ENCODE measurements at regions not wholly inside any gene's neighbourhood (a gene's known extent, or its start where the extent isn't known, plus 50 kb on each side); places are given as distances from the start of the nearest gene placed in this dataset.

DNA sequence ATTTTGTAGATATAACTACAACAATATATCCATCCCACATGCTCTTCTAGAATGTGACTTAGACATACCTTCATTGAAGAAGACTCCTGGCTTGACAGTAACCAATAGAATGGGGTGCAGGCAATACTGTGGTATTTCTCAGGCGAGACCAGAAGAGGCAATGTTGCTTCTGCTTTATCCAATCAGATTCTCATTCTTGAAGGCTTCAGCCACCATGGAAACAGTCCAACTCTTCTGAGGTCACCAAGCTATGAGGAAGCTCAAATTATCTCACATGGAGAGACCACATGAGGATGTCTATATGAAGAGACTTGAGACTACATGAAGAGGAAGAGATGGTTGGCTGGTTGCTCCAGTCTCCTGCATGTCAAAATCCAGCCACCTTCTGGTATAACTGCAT, 469.9 kb downstream of the PCDH10 start:
- no peak for DNase-seq (ENCODE audit: low spot score)
- Histone ChIP-seq H3K4me3 (no peak overlapping the region), H3K27ac (no peak overlapping the region)
- TF ChIP-seq CTCF (IDR thresholded peaks at IDR 0.05): no peak

- no peak for TF ChIP-seq CTCF (IDR thresholded peaks at IDR 0.05)
- Histone ChIP-seq H3K4me3 (no peak overlapping the region), H3K27ac (no peak overlapping the region)
- no peak for DNase-seq (ENCODE audit: low spot score)
These were observed 450.9 kb downstream of the PCDH10 start for GRCh38 chr4:133600008-133600407.

GRCh38 chr4:133598779-133599178, 449.7 kb downstream of the PCDH10 start:
- Histone ChIP-seq H3K4me3 (no peak overlapping the region), H3K27ac (no peak overlapping the region)
- no peak for TF ChIP-seq CTCF (IDR thresholded peaks at IDR 0.05)
- no peak for DNase-seq (ENCODE audit: low spot score)

DNA sequence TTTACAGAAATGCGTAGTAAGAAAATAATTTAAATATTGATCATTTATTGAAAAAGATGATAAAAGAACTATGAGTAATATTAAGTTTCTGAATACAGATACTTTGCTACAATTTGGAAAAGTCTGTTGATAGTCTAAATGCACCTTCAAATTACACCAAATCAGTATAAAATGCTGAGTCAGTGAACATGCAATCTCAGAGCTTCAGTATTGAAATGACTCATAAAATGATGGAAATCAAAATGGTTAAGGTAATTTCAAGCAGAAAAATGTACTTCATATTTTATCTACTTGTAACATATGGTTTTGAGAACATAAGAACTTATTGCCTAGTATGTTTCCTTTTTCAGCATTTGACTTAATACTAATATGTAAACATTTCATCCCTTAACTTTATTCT, 448.2 kb downstream of the PCDH10 start:
- Histone ChIP-seq H3K27ac (no peak overlapping the region), H3K4me3 (no peak overlapping the region)
- no peak for DNase-seq (ENCODE audit: low spot score)
- TF ChIP-seq CTCF (IDR thresholded peaks at IDR 0.05): no peak

- TF ChIP-seq CTCF (IDR thresholded peaks at IDR 0.05): no peak
- no peak for DNase-seq (ENCODE audit: low spot score)
- no peak overlapping the region for H3K4me3 ChIP-seq
- H3K27ac ChIP-seq: no peak overlapping the region
These were observed 447.4 kb downstream of the PCDH10 start for GRCh38 chr4:133596459-133596858.

GRCh38 chr4:133594390-133595207, 445.5 kb downstream of the PCDH10 start:
- Histone ChIP-seq H3K27ac (no peak overlapping the region), H3K4me3 (no peak overlapping the region)
- TF ChIP-seq CTCF (IDR thresholded peaks at IDR 0.05): no peak
- DNase-seq (ENCODE audit: low spot score): no peak

GRCh38 chr4:133593764-133594163, 444.7 kb downstream of the PCDH10 start:
- Histone ChIP-seq H3K4me3 (no peak overlapping the region), H3K27ac (no peak overlapping the region)
- no peak for DNase-seq (ENCODE audit: low spot score)
- no peak for TF ChIP-seq CTCF (IDR thresholded peaks at IDR 0.05)

All from coronary artery (tissue), 2 donors.